OCI-LY1 (cell line): ENCODE measurements at regions not wholly inside any gene's neighbourhood (a gene's known extent, or its start where the extent isn't known, plus 50 kb on each side); places are given as distances from the start of the nearest gene placed in this dataset.
"Not testable (repeated sequence)": the region's sequence is repeated elsewhere in the genome, so short reads cannot be mapped to it uniquely, and the experiment has no call there.

ENCODE experiments used
- H2AFZ ChIP-seq: fragments of 200-600 bp; sonication (generic), shearing (Covaris generic); 2 replicates; pipeline ENCODE4 v1.6.0; 2014; ENCODE audit warnings: antibody characterized with exemption, mild to moderate bottlenecking, low read length
- H3F3A ChIP-seq: fragments of 200-600 bp; sonication (generic), shearing (Covaris generic); 2 replicates; pipeline ENCODE4 v1.6.0; 2014; ENCODE audit warnings: mild to moderate bottlenecking, antibody characterized with exemption, low read length, moderate library complexity; ENCODE audit not compliant: insufficient read depth
- H3K27ac ChIP-seq: fragments of 200-600 bp; sonication (generic); 2 replicates; pipeline ENCODE4 v1.5.1; 2014; ENCODE audit warnings: low read length, mixed run types, mild to moderate bottlenecking, low read depth; ENCODE audit not compliant: poor library complexity, severe bottlenecking
- H3K27me3 ChIP-seq: fragments of 200-600 bp; sonication (generic); 2 replicates; pipeline ENCODE4 v1.6.0; 2014; ENCODE audit warnings: antibody characterized with exemption, mild to moderate bottlenecking, low read length, moderate library complexity; ENCODE audit not compliant: insufficient read depth
- H3K36me3 ChIP-seq: fragments of 200-600 bp; sonication (generic); 2 replicates; pipeline ENCODE4 v1.6.1; 2014; ENCODE audit warnings: mild to moderate bottlenecking, antibody characterized with exemption, low read length, moderate library complexity, mixed read lengths; ENCODE audit not compliant: insufficient read depth
- H3K4me1 ChIP-seq: fragments of 200-600 bp; sonication (generic); 2 replicates; pipeline ENCODE4 v1.5.1; 2014; ENCODE audit warnings: mild to moderate bottlenecking, low read length, moderate library complexity; ENCODE audit not compliant: insufficient read depth, severe bottlenecking
- H3K4me2 ChIP-seq: fragments of 200-600 bp; sonication (generic), shearing (Covaris generic); 2 replicates; pipeline ENCODE4 v1.6.1; 2014; ENCODE audit warnings: low read length
- H3K4me3 ChIP-seq: fragments of 200-600 bp; sonication (generic); 2 replicates; pipeline ENCODE4 v1.5.1; 2014; ENCODE audit warnings: low read length, low read depth, mild to moderate bottlenecking, mixed read lengths; ENCODE audit not compliant: poor library complexity, severe bottlenecking
- H3K79me2 ChIP-seq: fragments of 200-600 bp; shearing (Covaris generic); 2 replicates; pipeline ENCODE4 v1.6.1; 2016; ENCODE audit warnings: mixed run types, low read length, mixed read lengths; ENCODE audit not compliant: insufficient read depth
- H3K9ac ChIP-seq: fragments of 200-600 bp; sonication (generic), shearing (Covaris generic); 2 replicates; pipeline ENCODE4 v1.6.1; 2014; ENCODE audit warnings: mild to moderate bottlenecking, low read length, mixed read lengths
- H3K9me2 ChIP-seq: fragments of 200-600 bp; sonication (generic), shearing (Covaris generic); 2 replicates; pipeline ENCODE4 v1.6.1; 2014; ENCODE audit warnings: low read depth, mild to moderate bottlenecking, low read length, mixed read lengths
- H3K9me3 ChIP-seq: fragments of 200-600 bp; shearing (Covaris generic); 2 replicates; pipeline ENCODE4 v1.6.1; 2014; ENCODE audit warnings: low read length, mixed read lengths
- H4K20me1 ChIP-seq: fragments of 200-600 bp; sonication (generic), shearing (Covaris generic); 2 replicates; pipeline ENCODE4 v1.6.0; 2016; ENCODE audit warnings: mild to moderate bottlenecking, low read length; ENCODE audit not compliant: insufficient read depth
- CTCF ChIP-seq: fragments of 200-600 bp; sonication (generic), shearing (Covaris generic); IDR thresholded peaks from 2 replicates; pipeline ENCODE4 v1.5.1; 2017; ENCODE audit warnings: mild to moderate bottlenecking, antibody characterized with exemption, low read length, moderate library complexity, mixed read lengths
- EZH2 ChIP-seq: fragments of 200-600 bp; sonication (generic), shearing (Covaris generic); IDR thresholded peaks from 2 replicates; pipeline ENCODE4 v1.8.0; 2017; ENCODE audit warnings: borderline replicate concordance, mixed run types, mild to moderate bottlenecking, antibody characterized with exemption, low read length, moderate library complexity, mixed read lengths

DNA sequence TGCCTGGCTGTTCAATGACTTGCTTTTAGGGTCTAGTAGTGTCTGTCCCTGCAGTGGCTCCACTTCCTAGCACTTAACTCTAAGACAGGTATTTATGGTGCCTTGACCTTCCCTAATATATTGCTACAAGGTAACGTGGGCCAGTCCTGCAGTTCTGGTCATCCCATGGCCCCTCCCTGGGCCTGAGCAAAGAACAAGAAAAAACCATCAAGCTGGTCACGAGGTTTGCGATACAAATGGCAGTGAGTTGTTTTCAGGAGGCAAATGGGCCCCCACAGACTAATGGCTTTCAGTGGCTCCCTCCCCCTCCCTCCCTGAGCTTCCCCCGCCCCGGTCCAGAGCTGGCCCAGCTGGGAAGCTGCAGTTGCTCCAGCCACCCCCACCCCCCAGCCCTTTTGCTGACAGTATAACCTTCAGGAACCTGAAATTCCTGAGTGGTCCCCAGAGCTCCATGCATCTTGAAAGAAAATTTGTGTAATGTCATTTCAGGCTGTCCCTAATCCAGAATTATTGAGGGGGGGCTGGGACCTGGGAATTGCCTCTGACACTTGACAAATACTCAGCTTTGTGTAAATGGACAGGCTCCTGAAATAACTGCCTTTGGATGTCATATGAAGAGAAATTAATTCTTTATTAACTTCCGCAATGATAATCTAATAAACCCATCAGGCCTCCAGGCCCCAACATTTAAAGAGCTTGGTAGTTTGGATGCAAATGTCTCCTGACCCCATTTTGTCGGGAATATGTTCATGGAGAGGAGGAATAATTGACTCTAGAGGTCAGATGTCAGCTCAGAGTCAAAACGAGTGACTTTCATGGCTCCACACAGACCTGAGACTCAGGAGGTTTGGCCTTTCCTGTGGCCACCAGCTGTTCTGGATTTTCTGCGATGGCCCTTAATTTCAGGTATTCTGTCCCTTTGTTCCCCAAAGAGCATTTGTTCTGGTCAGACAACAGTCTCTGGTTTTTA lies 153.2 kb upstream of the TOP1 start:
- 0 out of 2 replicates have a peak, but pooled peaks cover under 1% of the 10 kb centered on the region for H3K9me3 ChIP-seq
- H3K4me1 ChIP-seq, result no peaks in the 10 kb centered on the region
- no peaks in the 10 kb centered on the region for H4K20me1 ChIP-seq
- no peak overlapping the region for H2AFZ ChIP-seq
- H3K79me2 ChIP-seq, result no peaks in the 10 kb centered on the region
- H3K9ac ChIP-seq, result no peak overlapping the region
- H3K27me3 ChIP-seq, result no peaks in the 10 kb centered on the region
- no peak overlapping the region for H3K4me2 ChIP-seq
- TF ChIP-seq CTCF, result no peak
- TF ChIP-seq EZH2, result no peak
- no peaks in the 10 kb centered on the region for H3F3A ChIP-seq
- no peaks in the 10 kb centered on the region for H3K9me2 ChIP-seq
- no peak overlapping the region for H3K27ac ChIP-seq
- no peaks in the 10 kb centered on the region for H3K36me3 ChIP-seq
- H3K4me3 ChIP-seq, result no peak overlapping the region

DNA sequence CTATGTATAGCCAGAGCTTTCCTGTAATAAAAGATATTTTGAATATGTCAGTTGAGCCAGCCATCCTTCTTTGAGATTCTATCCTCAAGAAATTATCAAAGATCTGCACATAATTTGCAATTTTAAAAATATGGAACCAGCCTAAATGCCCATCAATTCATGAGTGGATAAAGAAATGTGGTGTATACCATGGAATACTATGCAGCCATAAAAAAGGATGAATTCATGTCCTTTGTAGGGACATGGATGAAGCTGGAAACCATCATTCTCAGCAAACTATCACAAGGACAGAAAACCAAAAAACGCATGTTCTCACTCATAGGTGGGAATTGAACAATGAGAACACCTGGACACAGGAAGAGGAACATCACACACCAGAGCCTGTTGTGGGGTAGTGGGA lies 150.5 kb upstream of the TOP1 start:
- not testable (repeated sequence) for H3K4me3 ChIP-seq, H2AFZ ChIP-seq, H3K36me3 ChIP-seq, H4K20me1 ChIP-seq, H3K9me2 ChIP-seq, H3K9me3 ChIP-seq, H3K9ac ChIP-seq, H3K4me2 ChIP-seq, H3F3A ChIP-seq, H3K27ac ChIP-seq, H3K27me3 ChIP-seq, H3K4me1 ChIP-seq, H3K79me2 ChIP-seq

DNA sequence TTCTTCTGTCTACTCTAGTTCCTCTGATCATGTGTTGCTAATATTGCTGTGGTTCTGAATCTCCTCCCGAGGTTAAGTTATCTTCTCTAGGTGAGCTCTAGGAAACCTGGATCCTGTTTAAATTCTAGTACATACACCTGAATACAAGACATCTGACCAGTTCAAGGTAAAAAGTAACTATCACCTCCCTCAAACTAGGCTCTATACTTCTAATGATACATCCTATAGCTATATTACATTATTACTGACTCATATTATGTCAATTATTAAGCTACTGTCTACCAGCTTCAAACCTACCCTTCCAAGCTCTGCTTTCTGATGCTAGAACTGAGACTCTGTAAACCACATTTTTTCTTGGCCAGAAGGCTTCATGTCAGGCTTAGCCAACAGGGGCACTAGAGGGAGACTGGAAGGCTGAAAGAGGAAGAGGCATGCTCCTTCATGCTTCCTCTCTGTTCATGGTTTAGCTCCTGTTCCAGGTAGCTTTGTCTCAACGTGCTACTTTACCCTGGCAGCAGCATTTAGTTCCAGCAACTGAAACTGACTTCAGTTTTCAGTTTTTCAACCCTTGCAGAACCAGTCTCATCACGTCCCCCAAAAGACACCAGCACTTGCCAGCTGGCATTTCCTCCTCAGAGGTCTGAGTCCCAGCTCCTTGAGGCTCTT lies 148.4 kb upstream of the TOP1 start:
- no peak overlapping the region for H3K4me3 ChIP-seq
- no peaks in the 10 kb centered on the region for H3K4me1 ChIP-seq
- no peaks in the 10 kb centered on the region for H3F3A ChIP-seq
- H2AFZ ChIP-seq, result no peak overlapping the region
- H3K9me2 ChIP-seq, result no peaks in the 10 kb centered on the region
- no peak overlapping the region for H3K27ac ChIP-seq
- no peaks in the 10 kb centered on the region for H3K27me3 ChIP-seq
- no peaks in the 10 kb centered on the region for H3K79me2 ChIP-seq
- H3K9me3 ChIP-seq, result 0 out of 2 replicates have a peak, but pooled peaks cover 5% of the 10 kb centered on the region
- H4K20me1 ChIP-seq, result no peaks in the 10 kb centered on the region
- TF ChIP-seq EZH2 (no peak), CTCF (peak; percentile 30; the same call in 1 of the 2 replicates)
- H3K9ac ChIP-seq, result no peak overlapping the region
- H3K4me2 ChIP-seq, result no peak overlapping the region
- no peaks in the 10 kb centered on the region for H3K36me3 ChIP-seq
